ENCODE measurements at regions not wholly inside any gene's neighbourhood (a gene's known extent, or its start where the extent isn't known, plus 50 kb on each side); places are given as distances from the start of the nearest gene placed in this dataset.

DNA sequence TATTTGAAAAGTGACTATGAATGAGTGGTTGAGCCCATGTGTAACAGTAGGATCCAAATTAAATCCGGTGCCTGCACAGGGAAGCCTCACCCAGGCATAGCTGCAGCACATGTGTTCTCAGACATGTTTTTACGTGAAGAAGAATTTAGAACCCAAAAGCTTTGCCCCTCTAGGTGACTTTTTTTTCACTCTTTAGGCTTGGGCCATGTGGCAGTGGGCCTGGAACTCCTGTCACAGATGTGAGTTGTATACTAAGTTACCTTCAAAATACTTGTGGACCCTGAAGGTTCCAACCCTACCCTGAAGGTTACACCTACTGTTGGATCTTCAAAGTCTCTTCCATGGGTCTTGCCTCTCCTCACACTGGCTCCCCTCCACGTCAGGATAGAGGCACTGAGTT lies 146.6 kb downstream of the GAS1 start:
- Histone ChIP-seq H3K9me3 (ENCODE audit: control insufficient read depth, low read length) (no peaks in the 10 kb centered on the region), H3K4me1 (ENCODE audit: control insufficient read depth, insufficient read depth, low read length) (peaks cover 10% of the 10 kb centered on the region), H3K27ac (ENCODE audit: insufficient read depth, low read depth, low read length, poor library complexity, severe bottlenecking) (no peak overlapping the region), H3K36me3 (ENCODE audit: control insufficient read depth, insufficient read depth, low read length) (no peaks in the 10 kb centered on the region), H3K27me3 (ENCODE audit: control insufficient read depth, insufficient read depth, low read length, poor library complexity, severe bottlenecking) (no peaks in the 10 kb centered on the region), H3K4me3 (ENCODE audit: insufficient read depth, low read depth, low read length) (no peak overlapping the region)
- 72 to 76% methylated on average over 3 of the region's 3 CpGs for WGBS, 2 experiments

DNA sequence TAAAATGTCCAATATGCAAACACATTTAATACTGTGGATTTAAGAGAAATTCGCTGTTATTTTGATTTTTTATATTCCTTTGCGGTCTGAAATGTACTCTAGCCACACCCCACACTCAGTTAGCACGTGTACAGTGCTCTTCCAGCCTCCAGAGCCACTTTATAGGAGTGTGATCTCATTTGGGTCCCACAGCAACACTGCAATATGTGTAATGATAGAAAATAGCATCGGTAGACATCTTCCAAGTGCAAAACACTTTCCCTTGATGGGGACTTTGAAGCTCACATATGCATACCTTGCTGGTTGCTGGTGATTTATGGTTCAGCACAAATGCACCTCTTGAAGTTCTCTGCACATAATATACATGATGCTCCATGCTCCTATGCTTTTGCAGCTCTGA lies 148.3 kb downstream of the GAS1 start:
- Histone ChIP-seq H3K9me3 (ENCODE audit: control insufficient read depth, low read length) (no peaks in the 10 kb centered on the region), H3K27me3 (ENCODE audit: control insufficient read depth, insufficient read depth, low read length, poor library complexity, severe bottlenecking) (no peaks in the 10 kb centered on the region), H3K4me3 (ENCODE audit: insufficient read depth, low read depth, low read length) (no peak overlapping the region), H3K36me3 (ENCODE audit: control insufficient read depth, insufficient read depth, low read length) (no peaks in the 10 kb centered on the region), H3K4me1 (ENCODE audit: control insufficient read depth, insufficient read depth, low read length) (peaks cover 20% of the 10 kb centered on the region), H3K27ac (ENCODE audit: insufficient read depth, low read depth, low read length, poor library complexity, severe bottlenecking) (no peak overlapping the region)
- WGBS, 2 experiments: 90 to 98% methylated on average over 3 to 4 of the region's 4 CpGs

DNA sequence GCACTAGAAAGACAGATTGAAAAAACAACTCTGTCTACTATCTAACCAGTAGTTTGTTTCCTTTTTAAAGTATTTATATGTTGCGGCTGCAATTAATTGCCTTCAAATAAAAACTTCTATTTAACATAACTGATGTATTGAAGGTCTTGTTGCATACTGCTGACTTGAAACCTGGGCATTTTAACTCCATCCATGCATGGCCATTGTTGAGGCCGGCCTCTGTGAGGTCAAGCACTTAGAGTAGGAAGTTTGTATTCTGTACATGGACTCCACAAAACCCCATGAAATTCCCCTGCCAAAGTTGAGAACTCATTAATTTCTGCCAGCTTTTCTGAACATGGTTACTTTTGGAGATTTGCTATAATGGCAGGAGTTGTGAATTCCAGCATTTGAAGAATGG lies 150.6 kb downstream of the GAS1 start:
- Histone ChIP-seq H3K27me3 (ENCODE audit: control insufficient read depth, insufficient read depth, low read length, poor library complexity, severe bottlenecking) (no peaks in the 10 kb centered on the region), H3K36me3 (ENCODE audit: control insufficient read depth, insufficient read depth, low read length) (no peaks in the 10 kb centered on the region), H3K4me1 (ENCODE audit: control insufficient read depth, insufficient read depth, low read length) (peaks cover 19% of the 10 kb centered on the region), H3K9me3 (ENCODE audit: control insufficient read depth, low read length) (no peaks in the 10 kb centered on the region), H3K27ac (ENCODE audit: insufficient read depth, low read depth, low read length, poor library complexity, severe bottlenecking) (no peak overlapping the region), H3K4me3 (ENCODE audit: insufficient read depth, low read depth, low read length) (no peak overlapping the region)
- WGBS, 2 experiments: 93 to 100% methylated on average over 1 of the region's 2 CpGs

DNA sequence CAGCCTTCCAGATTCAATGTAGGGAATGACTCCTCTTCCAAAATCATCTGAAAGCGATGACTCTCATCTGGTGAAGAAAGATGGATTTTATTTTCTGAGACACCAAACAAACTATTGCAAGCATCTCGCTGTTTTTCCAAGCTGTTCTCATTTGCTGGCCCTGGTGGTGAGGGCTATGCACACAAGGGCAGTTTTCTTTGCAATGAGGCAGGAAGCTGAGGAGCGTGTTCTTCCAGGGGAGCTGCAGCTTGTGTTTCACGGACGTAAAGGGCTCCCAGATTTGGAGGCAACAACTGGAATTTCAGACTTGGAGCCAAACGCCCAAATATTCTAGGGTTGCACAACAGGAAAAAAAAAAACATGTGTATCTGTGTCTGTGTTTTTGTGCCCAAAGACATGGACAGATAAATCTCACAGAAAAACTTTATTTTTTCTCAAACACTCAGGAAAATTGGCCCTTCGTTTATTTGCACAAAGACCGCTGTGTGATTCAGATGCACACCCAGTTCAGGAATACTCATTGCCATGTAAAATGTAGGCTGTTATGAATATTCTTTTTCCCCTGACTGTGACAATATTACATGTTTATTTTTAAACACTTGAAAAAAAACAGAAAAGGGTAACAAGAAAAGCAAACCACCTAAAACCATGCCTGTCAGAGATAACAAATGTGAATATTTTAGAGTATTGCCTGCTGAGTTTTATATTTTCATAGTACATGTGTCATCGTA lies 151.3 kb downstream of the GAS1 start:
- Histone ChIP-seq H3K27me3 (ENCODE audit: control insufficient read depth, insufficient read depth, low read length, poor library complexity, severe bottlenecking) (no peaks in the 10 kb centered on the region), H3K27ac (ENCODE audit: insufficient read depth, low read depth, low read length, poor library complexity, severe bottlenecking) (no peak overlapping the region), H3K9me3 (ENCODE audit: control insufficient read depth, low read length) (no peaks in the 10 kb centered on the region), H3K4me3 (ENCODE audit: insufficient read depth, low read depth, low read length) (no peak overlapping the region), H3K36me3 (ENCODE audit: control insufficient read depth, insufficient read depth, low read length) (no peaks in the 10 kb centered on the region), H3K4me1 (ENCODE audit: control insufficient read depth, insufficient read depth, low read length) (peaks cover 15% of the 10 kb centered on the region)
- 70 to 72% methylated on average over 8 to 9 of the region's 9 CpGs for WGBS, 2 experiments

DNA sequence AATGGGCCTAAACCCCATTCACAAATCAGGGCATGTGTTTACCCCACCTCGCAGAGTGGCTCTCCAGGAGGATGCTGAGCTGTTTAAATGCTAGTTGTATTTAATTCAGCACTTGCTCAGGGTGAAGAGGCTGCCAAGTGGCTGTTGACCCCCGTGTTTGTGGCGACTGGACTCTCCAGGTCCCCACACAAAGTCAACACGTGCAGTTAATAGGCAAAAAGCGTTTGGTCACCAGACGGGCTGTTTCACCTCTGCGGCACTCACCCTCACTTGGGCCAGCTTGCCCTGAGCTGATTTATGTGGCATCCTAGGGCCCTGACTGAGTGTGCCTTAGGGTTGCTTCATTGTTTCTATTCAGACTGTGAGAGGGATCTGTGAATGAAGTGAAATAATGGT lies 152.3 kb downstream of the GAS1 start:
- peaks cover 15% of the 10 kb centered on the region for H3K4me1 ChIP-seq (ENCODE audit: control insufficient read depth, insufficient read depth, low read length)
- H3K27ac ChIP-seq (ENCODE audit: insufficient read depth, low read depth, low read length, poor library complexity, severe bottlenecking): peak overlapping the region; percentile 59
- H3K4me3 ChIP-seq (ENCODE audit: insufficient read depth, low read depth, low read length): no peak overlapping the region
- WGBS, 2 experiments: 42 to 47% methylated on average over 7 of the region's 7 CpGs
- H3K9me3 ChIP-seq (ENCODE audit: control insufficient read depth, low read length): no peaks in the 10 kb centered on the region
- H3K36me3 ChIP-seq (ENCODE audit: control insufficient read depth, insufficient read depth, low read length): no peaks in the 10 kb centered on the region
- no peaks in the 10 kb centered on the region for H3K27me3 ChIP-seq (ENCODE audit: control insufficient read depth, insufficient read depth, low read length, poor library complexity, severe bottlenecking)

DNA sequence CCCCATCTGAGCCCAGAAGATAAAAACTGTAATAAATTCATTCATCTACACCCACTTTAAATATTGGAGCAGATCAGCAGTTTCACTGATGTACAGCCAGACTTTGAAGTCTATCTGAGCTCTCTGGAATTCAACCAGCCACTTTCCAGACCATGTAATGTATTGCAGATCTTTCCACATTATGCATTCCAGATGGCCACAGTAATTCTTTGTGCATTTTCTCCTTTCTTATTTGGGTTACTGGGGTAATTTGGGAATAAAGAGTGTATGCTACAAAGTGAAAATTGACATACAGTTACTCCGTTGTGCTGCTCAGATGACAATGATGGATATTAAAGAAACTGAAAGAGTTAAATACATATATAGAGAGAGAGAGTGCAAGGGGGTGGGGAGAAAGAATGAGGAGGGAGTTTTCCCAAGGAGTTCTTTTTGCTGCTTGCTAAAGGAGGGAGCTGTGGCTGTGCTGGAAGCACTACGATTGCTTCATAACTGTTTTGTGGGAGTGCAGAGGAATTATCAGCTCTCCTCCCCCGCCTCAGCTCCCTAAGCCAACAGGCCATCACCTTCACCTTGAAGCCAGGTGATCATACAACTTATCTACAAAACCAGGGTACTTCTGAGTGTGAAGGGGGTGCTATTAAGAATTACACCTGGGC lies 152.8 kb downstream of the GAS1 start:
- no peaks in the 10 kb centered on the region for H3K9me3 ChIP-seq (ENCODE audit: control insufficient read depth, low read length)
- H3K4me3 ChIP-seq (ENCODE audit: insufficient read depth, low read depth, low read length): no peak overlapping the region
- peak overlapping the region; percentile 59 for H3K27ac ChIP-seq (ENCODE audit: insufficient read depth, low read depth, low read length, poor library complexity, severe bottlenecking)
- H3K36me3 ChIP-seq (ENCODE audit: control insufficient read depth, insufficient read depth, low read length): no peaks in the 10 kb centered on the region
- 72 to 82% methylated on average over 2 to 3 of the region's 3 CpGs for WGBS, 2 experiments
- no peaks in the 10 kb centered on the region for H3K27me3 ChIP-seq (ENCODE audit: control insufficient read depth, insufficient read depth, low read length, poor library complexity, severe bottlenecking)
- H3K4me1 ChIP-seq (ENCODE audit: control insufficient read depth, insufficient read depth, low read length): peaks cover 15% of the 10 kb centered on the region

DNA sequence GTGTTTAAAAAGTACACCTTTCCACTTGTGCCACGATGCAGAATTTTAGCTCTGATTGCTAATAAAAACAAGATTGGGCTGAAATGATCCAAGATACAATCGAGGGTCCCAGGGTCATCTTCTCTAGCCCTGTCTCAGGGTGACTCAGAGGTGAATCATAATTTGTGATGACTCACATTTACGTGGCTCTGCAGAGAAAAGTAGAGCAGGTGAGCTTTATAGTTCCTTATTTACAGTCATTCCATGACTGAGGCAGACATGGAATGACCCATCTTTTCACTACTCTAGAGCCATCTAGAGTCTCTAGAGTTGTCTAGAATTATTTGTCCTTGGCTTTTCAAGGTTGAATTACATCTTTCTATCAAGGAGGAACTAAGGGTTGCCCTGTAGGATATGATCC lies 155.2 kb downstream of the GAS1 start:
- peaks cover 15% of the 10 kb centered on the region for H3K4me1 ChIP-seq (ENCODE audit: control insufficient read depth, insufficient read depth, low read length)
- WGBS, 2 experiments: 88 to 94% methylated on average over 3 of the region's 3 CpGs
- H3K27me3 ChIP-seq (ENCODE audit: control insufficient read depth, insufficient read depth, low read length, poor library complexity, severe bottlenecking): no peaks in the 10 kb centered on the region
- H3K36me3 ChIP-seq (ENCODE audit: control insufficient read depth, insufficient read depth, low read length): no peaks in the 10 kb centered on the region
- H3K4me3 ChIP-seq (ENCODE audit: insufficient read depth, low read depth, low read length): no peak overlapping the region
- H3K9me3 ChIP-seq (ENCODE audit: control insufficient read depth, low read length): no peaks in the 10 kb centered on the region
- no peak overlapping the region for H3K27ac ChIP-seq (ENCODE audit: insufficient read depth, low read depth, low read length, poor library complexity, severe bottlenecking)

DNA sequence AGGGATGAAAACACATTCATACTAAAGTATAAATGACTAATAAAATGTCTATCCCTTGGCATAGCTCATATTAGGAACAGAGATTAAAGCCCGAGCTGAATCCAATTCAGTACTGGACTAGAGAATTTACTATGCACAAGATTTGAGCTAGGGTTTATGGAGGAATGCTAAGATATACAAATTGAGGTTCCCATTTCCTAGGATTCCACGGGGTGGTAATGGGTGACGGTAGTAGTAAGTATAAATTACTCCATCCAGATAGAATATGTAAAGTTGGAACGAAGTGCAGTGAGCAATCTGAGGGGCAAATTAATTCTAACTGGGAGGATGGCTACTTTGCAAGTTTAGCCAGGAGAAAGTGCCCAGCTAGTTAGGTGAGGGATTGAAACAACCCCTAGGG lies 156.5 kb downstream of the GAS1 start:
- no peak overlapping the region for H3K4me3 ChIP-seq (ENCODE audit: insufficient read depth, low read depth, low read length)
- H3K27me3 ChIP-seq (ENCODE audit: control insufficient read depth, insufficient read depth, low read length, poor library complexity, severe bottlenecking): no peaks in the 10 kb centered on the region
- 95 to 97% methylated on average over 4 of the region's 4 CpGs for WGBS, 2 experiments

DNA sequence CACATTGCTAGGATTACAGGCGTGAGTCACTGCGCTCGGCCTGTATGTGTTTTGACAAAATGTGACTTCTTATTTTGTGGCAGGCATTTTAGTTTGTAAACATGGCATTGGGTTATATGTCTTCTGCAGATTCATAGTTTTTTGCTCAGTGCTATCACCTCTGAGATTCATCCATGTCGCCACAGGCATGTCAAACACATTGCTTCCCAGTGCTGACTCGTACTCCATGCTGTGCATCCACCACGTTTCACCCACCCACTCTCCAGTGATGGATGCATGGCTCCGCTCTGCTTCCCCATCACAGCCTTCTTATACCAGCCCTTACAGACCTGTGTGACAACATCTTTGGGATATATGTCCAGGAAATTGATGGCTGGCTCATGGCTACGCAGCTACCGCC lies 158.8 kb downstream of the GAS1 start:
- no peak overlapping the region for H3K27ac ChIP-seq (ENCODE audit: insufficient read depth, low read depth, low read length, poor library complexity, severe bottlenecking)
- no peaks in the 10 kb centered on the region for H3K27me3 ChIP-seq (ENCODE audit: control insufficient read depth, insufficient read depth, low read length, poor library complexity, severe bottlenecking)
- no peaks in the 10 kb centered on the region for H3K9me3 ChIP-seq (ENCODE audit: control insufficient read depth, low read length)
- H3K4me1 ChIP-seq (ENCODE audit: control insufficient read depth, insufficient read depth, low read length): no peaks in the 10 kb centered on the region
- H3K4me3 ChIP-seq (ENCODE audit: insufficient read depth, low read depth, low read length): no peak overlapping the region
- 87 to 88% methylated on average over 9 of the region's 9 CpGs for WGBS, 2 experiments
- H3K36me3 ChIP-seq (ENCODE audit: control insufficient read depth, insufficient read depth, low read length): no peaks in the 10 kb centered on the region

More for the DNA sequence above, 156.5 kb downstream of the GAS1 start:
- Histone ChIP-seq H3K9me3 (ENCODE audit: control insufficient read depth, low read length) (no peaks in the 10 kb centered on the region), H3K27ac (ENCODE audit: insufficient read depth, low read depth, low read length, poor library complexity, severe bottlenecking) (no peak overlapping the region), H3K4me1 (ENCODE audit: control insufficient read depth, insufficient read depth, low read length) (peaks cover 11% of the 10 kb centered on the region), H3K36me3 (ENCODE audit: control insufficient read depth, insufficient read depth, low read length) (no peaks in the 10 kb centered on the region)

DNA sequence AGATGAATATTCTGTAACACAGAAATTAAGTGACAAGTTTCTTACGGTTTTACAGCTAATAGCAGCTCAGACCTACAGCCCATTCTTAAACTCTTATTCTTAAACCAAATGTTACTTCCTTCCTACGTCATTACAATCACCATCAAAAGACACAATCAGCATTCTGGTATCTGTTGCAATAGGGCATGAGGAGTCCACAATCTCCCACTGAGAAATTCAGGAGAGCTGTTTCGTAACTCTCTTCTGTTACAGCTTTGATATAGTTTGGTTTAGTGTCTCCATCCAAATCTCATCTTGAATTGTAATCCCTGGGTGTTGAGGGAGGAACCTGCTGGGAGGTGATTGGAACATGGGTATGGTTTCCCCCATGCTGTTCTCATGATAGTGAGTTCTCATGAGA lies 163.4 kb downstream of the GAS1 start:
- no peaks in the 10 kb centered on the region for H3K9me3 ChIP-seq (ENCODE audit: control insufficient read depth, low read length)
- no peak overlapping the region for H3K4me3 ChIP-seq (ENCODE audit: insufficient read depth, low read depth, low read length)
- H3K36me3 ChIP-seq (ENCODE audit: control insufficient read depth, insufficient read depth, low read length): no peaks in the 10 kb centered on the region
- H3K4me1 ChIP-seq (ENCODE audit: control insufficient read depth, insufficient read depth, low read length): no peaks in the 10 kb centered on the region
- no peak overlapping the region for H3K27ac ChIP-seq (ENCODE audit: insufficient read depth, low read depth, low read length, poor library complexity, severe bottlenecking)
- H3K27me3 ChIP-seq (ENCODE audit: control insufficient read depth, insufficient read depth, low read length, poor library complexity, severe bottlenecking): no peaks in the 10 kb centered on the region
- 67 to 79% methylated on average over 3 of the region's 3 CpGs for WGBS, 2 experiments

All from ectodermal cell (in vitro differentiated cells).